ENCODE measurements at regions not wholly inside any gene's neighbourhood (a gene's known extent, or its start where the extent isn't known, plus 50 kb on each side); places are given as distances from the start of the nearest gene placed in this dataset.

- TF ChIP-seq CTCF (IDR thresholded peaks at IDR 0.05) (no peak), POLR2A (IDR thresholded peaks at IDR 0.05) (no peak)
Observed at GRCh38 chr10:94115725-94116124, 122.0 kb downstream of the PLCE1 start.

Data from testis (tissue), 2 donors.